Suprapubic skin (tissue), 4 donors: ENCODE measurements at regions not wholly inside any gene's neighbourhood (a gene's known extent, or its start where the extent isn't known, plus 50 kb on each side); places are given as distances from the start of the nearest gene placed in this dataset.

Source experiments
- CTCF ChIP-seq, 2 donors: fragments of 200-600 bp in 1 of 2; fragments of 450-650 bp in 1 of 2; sonication (generic) in 1 of 2; IDR thresholded peaks; one replicate each; pipeline ENCODE4 v1.5.1; 2016 to 2019; ENCODE audit warnings: antibody characterized with exemption in 2 of 2, mild to moderate bottlenecking in 1 of 2, moderate library complexity in 1 of 2
- EP300 ChIP-seq: sonication (generic); formaldehyde crosslinking; IDR thresholded peaks from one replicate; pipeline ENCODE4 v1.6.1; 2017; ENCODE audit warnings: antibody characterized with exemption
- POLR2A ChIP-seq, 2 donors: fragments of 450-650 bp; IDR thresholded peaks; one replicate each; pipeline ENCODE4 v1.6.1; 2017; ENCODE audit warnings: antibody characterized with exemption in 2 of 2, mild to moderate bottlenecking in 2 of 2, moderate library complexity in 2 of 2
- POLR2AphosphoS5 ChIP-seq, 3 donors: sonication (generic); formaldehyde crosslinking; IDR thresholded peaks; one replicate each; pipeline ENCODE4 v1.6.1; 2017; ENCODE audit warnings: antibody characterized with exemption in 3 of 3

DNA sequence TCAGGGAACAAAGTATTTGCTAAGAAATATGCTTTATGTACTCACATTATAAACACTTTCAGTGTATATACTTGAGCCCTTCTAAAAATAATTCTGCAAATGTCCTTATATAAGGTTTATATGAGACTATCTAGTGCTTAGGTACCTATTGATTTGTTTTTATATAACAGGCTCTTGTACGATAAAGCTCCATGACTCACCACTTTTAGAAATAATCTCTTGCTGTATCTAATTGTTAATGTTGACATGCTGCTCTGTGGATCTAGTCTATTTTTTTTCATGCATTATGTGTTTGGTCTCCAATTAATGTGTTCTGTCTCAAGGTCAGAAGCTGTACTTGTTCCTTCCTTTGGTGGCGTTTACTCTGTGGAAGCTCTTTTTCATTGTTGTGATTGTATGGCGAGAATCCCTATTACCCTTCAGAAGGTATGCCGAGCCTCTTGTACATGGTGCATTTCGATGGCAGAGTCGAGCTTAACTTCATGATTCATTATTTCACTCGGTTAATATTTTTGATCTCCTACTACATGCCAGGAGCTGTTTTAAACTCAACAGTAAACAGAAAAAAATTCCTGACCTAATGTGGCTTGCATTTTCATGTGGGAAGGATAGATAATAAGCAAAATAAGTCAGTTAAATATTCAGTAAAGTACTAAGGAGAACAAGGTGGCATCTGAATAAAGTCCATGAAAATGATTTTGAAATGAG, 361.6 kb downstream of the COG6 start:
- TF ChIP-seq POLR2A (IDR thresholded peaks at IDR 0.05), result no peak
- TF ChIP-seq CTCF (IDR thresholded peaks at IDR 0.05), result no peak
- no peak for TF ChIP-seq EP300
- no peak for TF ChIP-seq POLR2AphosphoS5 (IDR thresholded peaks at IDR 0.05)
